ENCODE measurements at regions not wholly inside any gene's neighbourhood (a gene's known extent, or its start where the extent isn't known, plus 50 kb on each side); places are given as distances from the start of the nearest gene placed in this dataset.

GRCh38 chr10:10204415-10204814 is 813.3 kb upstream of the CELF2 start:
- 81 to 87% methylated on average over 2 of the region's 2 CpGs for WGBS, 2 donors
- no peak for TF ChIP-seq POLR2A (IDR thresholded peaks at IDR 0.05)
- TF ChIP-seq, protein P1, sequence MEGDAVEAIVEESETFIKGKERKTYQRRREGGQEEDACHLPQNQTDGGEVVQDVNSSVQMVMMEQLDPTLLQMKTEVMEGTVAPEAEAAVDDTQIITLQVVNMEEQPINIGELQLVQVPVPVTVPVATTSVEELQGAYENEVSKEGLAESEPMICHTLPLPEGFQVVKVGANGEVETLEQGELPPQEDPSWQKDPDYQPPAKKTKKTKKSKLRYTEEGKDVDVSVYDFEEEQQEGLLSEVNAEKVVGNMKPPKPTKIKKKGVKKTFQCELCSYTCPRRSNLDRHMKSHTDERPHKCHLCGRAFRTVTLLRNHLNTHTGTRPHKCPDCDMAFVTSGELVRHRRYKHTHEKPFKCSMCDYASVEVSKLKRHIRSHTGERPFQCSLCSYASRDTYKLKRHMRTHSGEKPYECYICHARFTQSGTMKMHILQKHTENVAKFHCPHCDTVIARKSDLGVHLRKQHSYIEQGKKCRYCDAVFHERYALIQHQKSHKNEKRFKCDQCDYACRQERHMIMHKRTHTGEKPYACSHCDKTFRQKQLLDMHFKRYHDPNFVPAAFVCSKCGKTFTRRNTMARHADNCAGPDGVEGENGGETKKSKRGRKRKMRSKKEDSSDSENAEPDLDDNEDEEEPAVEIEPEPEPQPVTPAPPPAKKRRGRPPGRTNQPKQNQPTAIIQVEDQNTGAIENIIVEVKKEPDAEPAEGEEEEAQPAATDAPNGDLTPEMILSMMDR (IDR thresholded peaks at IDR 0.05): no peak
- no peaks in the 10 kb centered on the region for H3K36me3 ChIP-seq
- H3K27me3 ChIP-seq: no peaks in the 10 kb centered on the region
- no peak for DNase-seq
- H3K27ac ChIP-seq: no peak overlapping the region
- intact Hi-C loops (cut with DNase I): no loop called here
- H3K9me3 ChIP-seq: peaks cover 0 to 9% (median 0%) of the 10 kb centered on the region in 3 donors
- H3K4me3 ChIP-seq: no peak overlapping the region
- no peaks in the 10 kb centered on the region for H3K4me1 ChIP-seq

- intact Hi-C loops (cut with DNase I): no loop called here
- Histone ChIP-seq H3K36me3 (no peaks in the 10 kb centered on the region), H3K9me3 (peaks cover 0 to 9% (median 0%) of the 10 kb centered on the region in 3 donors), H3K27me3 (no peaks in the 10 kb centered on the region), H3K4me1 (no peaks in the 10 kb centered on the region), H3K27ac (no peak overlapping the region), H3K4me3 (no peak overlapping the region)
- DNase-seq: no peak
- WGBS, 2 donors: 50 to 67% methylated on average over 2 of the region's 2 CpGs
- TF ChIP-seq, protein P1 (IDR thresholded peaks at IDR 0.05): no peak
- TF ChIP-seq POLR2A (IDR thresholded peaks at IDR 0.05): no peak
Measured at GRCh38 chr10:10205906-10206305, 811.8 kb upstream of the CELF2 start.

GRCh38 chr10:10207538-10207937 is 810.1 kb upstream of the CELF2 start:
- Histone ChIP-seq H3K27ac (no peak overlapping the region), H3K36me3 (no peaks in the 10 kb centered on the region), H3K4me1 (no peaks in the 10 kb centered on the region), H3K9me3 (peaks cover 0 to 9% (median 0%) of the 10 kb centered on the region in 3 donors), H3K4me3 (no peak overlapping the region), H3K27me3 (no peaks in the 10 kb centered on the region)
- WGBS, 2 donors: 80 to 91% methylated on average over 2 of the region's 3 CpGs
- no peak for DNase-seq
- intact Hi-C loops (cut with DNase I): no loop called here
- TF ChIP-seq POLR2A (IDR thresholded peaks at IDR 0.05): no peak
- TF ChIP-seq, protein P1 (IDR thresholded peaks at IDR 0.05): no peak

DNA sequence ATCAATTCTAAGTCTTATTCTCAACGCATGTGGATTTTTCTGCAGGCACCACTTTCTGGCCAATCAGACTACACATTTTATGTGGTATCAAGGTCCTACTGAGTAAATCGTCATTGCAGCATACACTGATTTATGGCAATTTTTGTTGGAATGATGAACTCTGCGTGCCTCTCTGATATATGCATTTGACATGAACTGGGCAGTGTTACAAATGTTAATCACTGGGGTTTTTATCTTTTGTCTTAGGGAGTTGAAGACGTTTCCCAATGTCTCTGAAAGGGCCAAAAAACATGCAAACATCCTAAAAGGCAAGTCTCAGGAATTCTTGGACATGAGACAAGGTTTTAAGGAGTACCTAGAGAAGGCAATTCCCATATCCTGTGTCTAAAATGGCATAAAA is 809.5 kb upstream of the CELF2 start:
- Histone ChIP-seq H3K36me3 (no peaks in the 10 kb centered on the region), H3K9me3 (peaks cover 0 to 9% (median 0%) of the 10 kb centered on the region in 3 donors), H3K27me3 (no peaks in the 10 kb centered on the region), H3K4me3 (no peak overlapping the region), H3K4me1 (no peaks in the 10 kb centered on the region), H3K27ac (no peak overlapping the region)
- DNase-seq: no peak
- TF ChIP-seq POLR2A (IDR thresholded peaks at IDR 0.05): no peak
- TF ChIP-seq, protein P1 (IDR thresholded peaks at IDR 0.05): no peak
- intact Hi-C loops (cut with DNase I): no loop called here
- WGBS, 2 donors: 35 to 44% methylated on average over 4 of the region's 4 CpGs

- DNase-seq: no peak
- Histone ChIP-seq H3K27me3 (no peaks in the 10 kb centered on the region), H3K4me3 (no peak overlapping the region), H3K4me1 (no peaks in the 10 kb centered on the region), H3K27ac (no peak overlapping the region), H3K9me3 (peaks cover 0 to 8% (median 0%) of the 10 kb centered on the region in 3 donors), H3K36me3 (no peaks in the 10 kb centered on the region)
- intact Hi-C loops (cut with DNase I): no loop called here
- TF ChIP-seq, protein P1 (IDR thresholded peaks at IDR 0.05): no peak
- TF ChIP-seq POLR2A (IDR thresholded peaks at IDR 0.05): no peak
- WGBS, 2 donors: 46 to 58% methylated on average over 2 to 3 of the region's 3 CpGs
Measured at GRCh38 chr10:10209167-10209566, 808.5 kb upstream of the CELF2 start.

Measured in esophagus squamous epithelium (tissue), 5 donors.